Stimulated activated naive CD8-positive, alpha-beta T cell treated with anti-CD3 and anti-CD28 coated beads, Interleukin-15, amount 100 ng/mL, for 72 hours (primary cell): ENCODE measurements at regions not wholly inside any gene's neighbourhood (a gene's known extent, or its start where the extent isn't known, plus 50 kb on each side); places are given as distances from the start of the nearest gene placed in this dataset.

ENCODE experiments used
- ATAC-seq: fragments of 150-1000 bp; cut with Tn5 transposase; 2 replicates; pipeline ENCODE4 v1.10.0; 2021; ENCODE audit warnings: mild to moderate bottlenecking, moderate library complexity
- DNase-seq, 2 donors: peaks; one replicate each; pipeline ENCODE4 v3.0.0; 2021 to 2022
- H3K27ac Mint-ChIP-seq, 2 donors: one replicate each; pipeline ENCODE4 v1.8.0; 2022; ENCODE audit warnings: mild to moderate bottlenecking in 2 of 2, mixed read lengths in 2 of 2, moderate library complexity in 2 of 2
- H3K27me3 Mint-ChIP-seq: one replicate; pipeline ENCODE4 v1.8.0; 2022; ENCODE audit warnings: mixed read lengths
- H3K4me1 Mint-ChIP-seq: one replicate; pipeline ENCODE4 v1.8.0; 2022; ENCODE audit warnings: mild to moderate bottlenecking, mixed read lengths
- H3K4me3 Mint-ChIP-seq, 2 donors: one replicate each; pipeline ENCODE4 v1.8.0; 2022; ENCODE audit warnings: mild to moderate bottlenecking in 2 of 2, mixed read lengths in 2 of 2, moderate library complexity in 1 of 2
- H3K9me3 Mint-ChIP-seq, 2 donors: one replicate each; pipeline ENCODE4 v1.8.0; 2022; ENCODE audit warnings: mixed read lengths in 2 of 2

- H3K27me3 Mint-ChIP-seq, result no peaks in the 10 kb centered on the region
- H3K27ac Mint-ChIP-seq, result no peak overlapping the region
- no peak for ATAC-seq
- no peak for DNase-seq
- H3K4me1 Mint-ChIP-seq, result no peaks in the 10 kb centered on the region
- no peaks in the 10 kb centered on the region for H3K9me3 Mint-ChIP-seq
- no peak overlapping the region for H3K4me3 Mint-ChIP-seq
Observed at GRCh38 chr4:111718763-111719559, 426.3 kb upstream of the FAM241A start.

DNA sequence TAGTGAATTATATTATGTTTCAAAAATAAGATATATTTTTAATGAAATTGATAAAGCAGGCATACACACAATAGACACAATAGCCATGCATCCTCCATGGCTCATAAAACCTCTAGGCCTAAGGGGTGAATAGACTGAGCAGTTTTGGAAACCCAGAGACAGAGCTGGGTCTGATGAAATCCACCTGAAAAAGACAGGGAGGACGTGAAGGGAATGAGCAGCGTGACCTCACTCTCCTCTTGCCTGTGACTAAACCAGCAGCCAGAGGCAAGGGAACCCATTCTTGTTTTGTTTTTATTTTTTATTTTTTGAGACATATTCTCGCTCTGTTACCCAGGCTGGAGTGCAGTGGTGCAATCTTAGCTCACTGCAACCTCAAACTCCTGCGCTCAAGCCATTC, 424.4 kb upstream of the FAM241A start:
- no peaks in the 10 kb centered on the region for H3K27me3 Mint-ChIP-seq
- no peaks in the 10 kb centered on the region for H3K4me1 Mint-ChIP-seq
- ATAC-seq (no peak), DNase-seq (no peak)
- no peak overlapping the region for H3K27ac Mint-ChIP-seq
- H3K4me3 Mint-ChIP-seq, result no peak overlapping the region
- H3K9me3 Mint-ChIP-seq, result no peaks in the 10 kb centered on the region

GRCh38 chr4:111722213-111722720, 423.0 kb upstream of the FAM241A start:
- no peak overlapping the region for H3K27ac Mint-ChIP-seq
- no peaks in the 10 kb centered on the region for H3K4me1 Mint-ChIP-seq
- no peak overlapping the region for H3K4me3 Mint-ChIP-seq
- no peaks in the 10 kb centered on the region for H3K9me3 Mint-ChIP-seq
- H3K27me3 Mint-ChIP-seq, result no peaks in the 10 kb centered on the region
- ATAC-seq (no peak), DNase-seq (no peak)

DNA sequence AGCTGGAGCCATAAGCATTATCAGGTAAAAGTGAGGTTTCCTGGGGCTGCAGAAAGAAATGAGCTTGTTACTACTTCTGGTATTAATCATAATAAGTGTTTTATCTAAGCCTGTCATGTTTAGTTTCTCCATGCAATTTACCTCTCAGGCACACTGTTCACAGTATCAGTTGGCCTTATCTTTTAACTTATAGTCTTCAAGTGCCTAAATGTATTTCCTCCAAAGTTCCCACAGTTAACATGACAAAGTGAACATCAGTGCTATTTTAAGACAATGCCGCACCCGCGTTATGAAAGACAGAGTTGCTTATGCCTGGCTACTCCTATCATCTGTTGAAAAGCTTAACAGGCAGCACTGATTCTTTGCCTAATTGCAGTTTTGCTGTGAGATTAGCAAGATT, 408.7 kb upstream of the FAM241A start:
- H3K4me3 Mint-ChIP-seq, result no peak overlapping the region
- no peak overlapping the region for H3K27ac Mint-ChIP-seq
- no peaks in the 10 kb centered on the region for H3K4me1 Mint-ChIP-seq
- H3K27me3 Mint-ChIP-seq, result no peaks in the 10 kb centered on the region
- no peaks in the 10 kb centered on the region for H3K9me3 Mint-ChIP-seq
- ATAC-seq (no peak), DNase-seq (no peak)

- Mint-ChIP-seq H3K9me3 (no peaks in the 10 kb centered on the region), H3K27ac (no peak overlapping the region), H3K4me3 (no peak overlapping the region), H3K4me1 (no peaks in the 10 kb centered on the region), H3K27me3 (no peaks in the 10 kb centered on the region)
- ATAC-seq (no peak), DNase-seq (no peak)
Observed at GRCh38 chr4:111744847-111745246, 400.4 kb upstream of the FAM241A start.

DNA sequence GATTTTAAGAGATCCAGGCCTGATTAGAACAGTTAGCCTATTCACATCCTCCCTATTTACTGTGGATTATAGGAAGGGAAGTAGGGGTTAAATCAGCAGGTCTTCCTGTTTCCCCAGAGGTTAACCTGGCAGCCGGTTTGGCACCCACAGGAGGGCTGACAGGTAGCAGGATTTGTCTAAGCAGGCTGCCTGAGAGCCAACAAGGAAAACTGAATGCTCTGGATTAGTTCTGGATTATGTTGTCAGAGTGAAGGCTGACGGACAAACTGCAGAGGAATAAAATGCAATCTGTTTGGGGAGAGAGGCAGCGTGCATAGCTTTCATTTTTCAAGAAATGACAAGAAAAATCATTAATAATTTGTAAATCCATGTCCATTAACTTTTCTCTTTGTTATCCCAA, 397.1 kb upstream of the FAM241A start:
- no peak for DNase-seq
- no peaks in the 10 kb centered on the region for H3K4me1 Mint-ChIP-seq
- no peaks in the 10 kb centered on the region for H3K9me3 Mint-ChIP-seq
- H3K27ac Mint-ChIP-seq, result no peak overlapping the region
- no peak overlapping the region for H3K4me3 Mint-ChIP-seq
- no peak for ATAC-seq
- H3K27me3 Mint-ChIP-seq, result no peaks in the 10 kb centered on the region

DNA sequence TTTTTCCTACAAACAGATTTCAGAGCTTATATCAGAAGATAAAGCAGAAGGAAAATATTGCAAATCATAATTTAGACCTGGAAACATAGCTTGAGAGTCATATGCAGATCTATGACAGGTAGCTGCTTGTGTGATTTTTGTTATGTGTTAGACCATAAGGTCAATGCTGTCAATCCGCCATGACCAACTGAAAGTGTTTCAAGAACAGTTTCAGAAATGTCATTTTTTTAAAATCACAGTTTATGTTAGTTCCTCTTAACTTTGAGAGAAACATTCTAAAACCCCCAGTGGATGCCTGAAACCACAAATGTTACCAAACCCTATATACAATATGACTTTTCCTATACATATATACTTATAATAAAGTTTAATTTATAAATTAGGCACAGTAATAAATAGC, 391.3 kb upstream of the FAM241A start:
- Mint-ChIP-seq H3K4me3 (no peak overlapping the region), H3K9me3 (no peaks in the 10 kb centered on the region), H3K4me1 (no peaks in the 10 kb centered on the region), H3K27ac (no peak overlapping the region), H3K27me3 (no peaks in the 10 kb centered on the region)
- no peak for ATAC-seq
- DNase-seq, result no peak

DNA sequence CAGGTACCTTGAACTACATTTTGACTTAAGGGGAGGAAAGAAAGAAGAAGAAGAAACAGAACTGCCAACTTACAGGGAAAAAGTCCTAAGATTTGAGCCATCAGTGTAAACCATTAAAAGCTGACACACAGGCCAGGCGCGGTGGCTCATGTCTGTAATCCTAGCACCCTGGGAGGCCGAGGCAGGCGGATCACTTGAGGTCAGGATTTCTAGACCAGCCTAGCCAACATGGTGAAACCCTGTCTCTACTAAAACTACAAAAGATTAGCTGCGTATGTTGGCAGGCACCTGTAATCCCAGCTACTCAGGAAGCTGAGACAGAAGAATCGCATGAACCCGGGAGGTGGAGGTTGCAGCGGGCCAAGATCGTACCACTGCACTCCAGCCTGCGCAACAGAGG, 389.7 kb upstream of the FAM241A start:
- no peak overlapping the region for H3K4me3 Mint-ChIP-seq
- H3K27ac Mint-ChIP-seq, result no peak overlapping the region
- no peaks in the 10 kb centered on the region for H3K9me3 Mint-ChIP-seq
- ATAC-seq (no peak), DNase-seq (no peak)
- no peaks in the 10 kb centered on the region for H3K27me3 Mint-ChIP-seq
- no peaks in the 10 kb centered on the region for H3K4me1 Mint-ChIP-seq

GRCh38 chr4:111761531-111761930, 383.7 kb upstream of the FAM241A start:
- DNase-seq (no peak), ATAC-seq (no peak)
- Mint-ChIP-seq H3K27ac (no peak overlapping the region), H3K4me1 (no peaks in the 10 kb centered on the region), H3K9me3 (peaks cover 0 to 5% of the 10 kb centered on the region in 2 donors), H3K4me3 (no peak overlapping the region), H3K27me3 (no peaks in the 10 kb centered on the region)

DNA sequence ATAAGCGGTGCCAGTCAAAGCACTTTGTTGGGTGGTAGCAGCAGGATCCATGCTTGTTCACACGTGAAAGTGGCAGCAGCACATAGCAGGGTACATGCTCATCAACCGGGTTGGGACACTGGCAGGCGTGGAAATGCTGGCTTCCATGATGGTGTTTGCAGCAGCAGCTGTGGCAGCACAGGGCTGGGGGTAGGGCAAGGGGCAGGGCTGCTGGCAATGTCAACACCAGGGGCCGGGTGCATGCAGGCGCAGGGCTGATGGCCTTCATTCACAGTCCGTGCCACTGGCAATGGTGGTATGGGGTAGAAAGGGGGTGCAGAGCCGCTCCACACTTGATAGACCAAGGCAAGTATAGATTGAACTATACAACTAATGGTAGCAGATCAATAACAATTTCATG, 374.7 kb upstream of the FAM241A start:
- no peak overlapping the region for H3K4me3 Mint-ChIP-seq
- H3K4me1 Mint-ChIP-seq, result no peaks in the 10 kb centered on the region
- H3K27me3 Mint-ChIP-seq, result no peaks in the 10 kb centered on the region
- no peak overlapping the region for H3K27ac Mint-ChIP-seq
- ATAC-seq (no peak), DNase-seq (no peak)
- H3K9me3 Mint-ChIP-seq, result peaks cover 5 to 11% of the 10 kb centered on the region in 2 donors

DNA sequence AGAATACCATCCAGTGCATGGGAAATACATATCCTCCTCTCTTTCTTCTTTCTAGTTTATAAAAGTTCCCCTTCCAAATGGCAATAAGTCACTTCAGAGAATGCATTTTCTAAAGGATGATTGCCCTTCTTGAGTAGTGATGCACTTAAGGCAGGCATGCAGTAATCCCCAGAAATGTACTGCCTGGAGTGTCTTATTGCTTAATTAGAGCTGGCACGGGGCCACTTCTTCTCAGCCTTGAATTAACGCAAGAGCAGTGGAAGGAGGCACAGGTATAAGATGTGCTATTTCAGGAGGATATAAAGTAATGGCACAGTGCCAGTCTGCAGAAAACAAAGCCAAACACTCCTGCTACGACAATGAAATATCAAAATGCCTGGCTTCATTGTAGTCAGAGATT, 371.4 kb upstream of the FAM241A start:
- ATAC-seq, result no peak
- Mint-ChIP-seq H3K27ac (no peak overlapping the region), H3K4me1 (no peaks in the 10 kb centered on the region), H3K27me3 (no peaks in the 10 kb centered on the region), H3K9me3 (peaks cover 5 to 10% of the 10 kb centered on the region in 2 donors), H3K4me3 (no peak overlapping the region)
- no peak for DNase-seq

DNA sequence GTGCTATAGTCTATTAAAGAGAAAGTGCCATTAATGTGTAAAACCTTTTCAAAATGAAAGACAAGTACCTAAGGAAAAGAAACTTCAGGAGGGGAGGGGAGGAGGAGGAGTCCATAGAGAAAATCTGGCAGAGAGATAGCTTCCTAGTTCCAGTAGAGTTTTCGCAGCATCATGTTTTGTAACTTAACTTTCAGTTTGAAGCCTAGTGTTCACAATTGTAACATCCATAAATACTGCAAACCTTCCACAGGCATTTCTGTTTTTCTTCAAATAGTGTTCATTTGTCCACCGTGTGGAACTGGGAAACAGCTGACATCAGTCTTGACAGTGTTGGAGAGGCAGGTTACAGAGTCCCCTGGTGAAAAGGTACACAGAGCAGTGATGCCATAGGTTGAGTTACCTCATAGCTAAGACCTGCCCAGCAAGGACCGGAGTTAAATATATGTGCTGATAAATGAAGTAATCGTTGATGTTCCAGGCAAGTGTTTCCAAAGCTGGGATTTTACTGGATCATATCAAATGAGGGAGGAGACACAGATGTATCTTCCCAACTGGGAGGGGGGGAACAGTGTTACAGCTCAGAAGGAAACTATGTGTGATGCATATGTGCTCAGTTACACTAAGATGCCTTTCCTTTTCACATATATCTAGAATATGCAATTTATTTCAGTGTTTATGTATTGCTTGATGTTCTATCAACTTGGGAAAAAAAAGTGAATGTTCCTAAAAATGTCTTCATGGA, 369.5 kb upstream of the FAM241A start:
- peaks cover 0 to 4% of the 10 kb centered on the region in 2 donors for H3K9me3 Mint-ChIP-seq
- no peaks in the 10 kb centered on the region for H3K4me1 Mint-ChIP-seq
- ATAC-seq (no peak), DNase-seq (no peak)
- no peak overlapping the region for H3K4me3 Mint-ChIP-seq
- H3K27ac Mint-ChIP-seq, result no peak overlapping the region
- no peaks in the 10 kb centered on the region for H3K27me3 Mint-ChIP-seq

DNA sequence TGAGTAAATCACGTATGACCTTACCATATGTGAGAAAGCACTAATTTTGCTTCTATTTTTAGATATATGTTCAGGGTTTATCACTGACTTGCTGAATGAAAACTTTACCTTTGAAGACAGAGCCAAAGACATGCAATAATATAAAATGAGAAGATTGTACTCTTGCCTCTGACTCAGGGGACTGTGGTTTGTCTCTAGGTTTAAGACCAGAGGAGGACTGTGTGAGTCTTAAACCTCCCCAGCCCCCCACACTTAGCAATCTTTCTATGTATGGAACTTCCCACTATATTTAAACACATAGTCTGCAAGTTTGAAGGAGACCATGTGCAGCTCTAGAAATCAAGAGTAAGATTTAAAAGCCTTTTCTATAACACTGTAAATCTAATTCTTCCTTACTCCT, 368.7 kb upstream of the FAM241A start:
- peaks cover 0 to 4% of the 10 kb centered on the region in 2 donors for H3K9me3 Mint-ChIP-seq
- H3K27ac Mint-ChIP-seq, result no peak overlapping the region
- DNase-seq (no peak), ATAC-seq (no peak)
- H3K4me1 Mint-ChIP-seq, result no peaks in the 10 kb centered on the region
- H3K27me3 Mint-ChIP-seq, result no peaks in the 10 kb centered on the region
- H3K4me3 Mint-ChIP-seq, result no peak overlapping the region

DNA sequence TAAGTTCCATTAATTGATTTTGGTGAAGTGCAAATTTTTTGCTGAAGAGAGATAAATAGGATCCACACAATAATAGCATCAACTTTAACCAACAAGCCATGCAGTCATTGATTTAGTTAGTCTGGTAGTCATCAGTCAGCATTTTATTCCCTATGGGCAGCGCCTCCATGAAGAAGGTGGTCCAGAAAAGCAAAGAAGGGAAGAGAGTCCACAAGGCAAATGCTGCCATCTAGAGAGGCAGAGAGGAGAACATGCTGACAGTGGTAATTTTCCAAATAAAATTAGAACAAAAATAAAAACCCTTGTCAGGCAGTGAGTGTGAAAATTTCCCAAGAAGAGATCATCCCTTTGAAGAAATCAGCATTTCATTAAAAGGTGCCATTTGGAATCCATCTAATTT, 366.7 kb upstream of the FAM241A start:
- no peaks in the 10 kb centered on the region for H3K27me3 Mint-ChIP-seq
- no peak overlapping the region for H3K27ac Mint-ChIP-seq
- DNase-seq (no peak), ATAC-seq (no peak)
- peaks cover 0 to 4% of the 10 kb centered on the region in 2 donors for H3K9me3 Mint-ChIP-seq
- no peak overlapping the region for H3K4me3 Mint-ChIP-seq
- H3K4me1 Mint-ChIP-seq, result no peaks in the 10 kb centered on the region

- no peaks in the 10 kb centered on the region for H3K27me3 Mint-ChIP-seq
- no peaks in the 10 kb centered on the region for H3K4me1 Mint-ChIP-seq
- H3K4me3 Mint-ChIP-seq, result no peak overlapping the region
- no peak overlapping the region for H3K27ac Mint-ChIP-seq
- no peak for DNase-seq
- no peak for ATAC-seq
- peaks cover 0 to 4% of the 10 kb centered on the region in 2 donors for H3K9me3 Mint-ChIP-seq
Observed at GRCh38 chr4:111780965-111781364, 364.3 kb upstream of the FAM241A start.

DNA sequence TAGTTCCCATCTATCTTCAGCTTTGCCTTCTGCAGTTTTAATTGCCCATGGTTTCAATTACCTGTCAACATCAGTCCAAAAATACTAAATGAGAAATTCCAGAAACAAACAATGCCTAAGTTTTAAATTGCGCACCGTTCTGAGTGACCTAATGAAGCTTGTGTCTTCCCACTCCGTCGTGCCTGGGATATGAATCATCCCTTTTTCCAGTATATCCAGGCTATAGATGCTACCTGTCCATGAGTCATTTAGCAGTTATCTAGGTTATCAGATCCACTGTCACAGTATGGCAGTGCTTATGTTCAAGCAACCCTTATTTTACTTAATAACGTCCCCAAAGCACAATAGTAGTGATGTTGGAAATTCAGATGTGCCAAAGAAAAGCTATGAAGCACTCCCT, 363.6 kb upstream of the FAM241A start:
- Mint-ChIP-seq H3K4me1 (no peaks in the 10 kb centered on the region), H3K4me3 (no peak overlapping the region), H3K27me3 (no peaks in the 10 kb centered on the region), H3K9me3 (peaks cover 0 to 4% of the 10 kb centered on the region in 2 donors), H3K27ac (no peak overlapping the region)
- ATAC-seq, result no peak
- no peak for DNase-seq
